GM18499 (cell line): ENCODE measurements at regions not wholly inside any gene's neighbourhood (a gene's known extent, or its start where the extent isn't known, plus 50 kb on each side); places are given as distances from the start of the nearest gene placed in this dataset.

Source experiments
- ATAC-seq: cut with Tn5 transposase; IDR thresholded peaks from one replicate; pipeline ENCODE4 v1.9.1; 2021; ENCODE audit warnings: moderate number of reproducible peaks; ENCODE audit not compliant: insufficient read depth, unreplicated experiment

- ATAC-seq = no peak
Observed at GRCh38 chr5:163995206-163995605, 489.8 kb downstream of the MAT2B start.

- no peak for ATAC-seq
Observed at GRCh38 chr5:163997965-163998364, 492.5 kb downstream of the MAT2B start.

GRCh38 chr5:164000241-164000640 is 494.8 kb downstream of the MAT2B start:
- ATAC-seq = no peak

GRCh38 chr5:164000819-164001218 is 495.4 kb downstream of the MAT2B start:
- no peak for ATAC-seq

GRCh38 chr5:164002214-164002613 is 496.8 kb downstream of the MAT2B start:
- no peak for ATAC-seq

- ATAC-seq = no peak
Observed at GRCh38 chr5:164002628-164003027, 497.2 kb downstream of the MAT2B start.

- ATAC-seq = no peak
Observed at GRCh38 chr5:164005071-164005470, 499.7 kb downstream of the MAT2B start.

- ATAC-seq = no peak
Observed at GRCh38 chr5:164007064-164007463, 501.6 kb downstream of the MAT2B start.

GRCh38 chr5:164009621-164010020 is 504.2 kb downstream of the MAT2B start:
- ATAC-seq = no peak

- ATAC-seq = no peak
Observed at GRCh38 chr5:164010900-164011299, 505.5 kb downstream of the MAT2B start.

GRCh38 chr5:164012371-164012770 is 507.0 kb downstream of the MAT2B start:
- ATAC-seq = no peak

GRCh38 chr5:164013077-164013670 is 507.8 kb downstream of the MAT2B start:
- peak; percentile 91 for ATAC-seq

- no peak for ATAC-seq
Observed at GRCh38 chr5:164020116-164020515, 514.7 kb downstream of the MAT2B start.

- ATAC-seq = no peak
Observed at GRCh38 chr5:164027738-164028137, 522.3 kb downstream of the MAT2B start.

GRCh38 chr5:164038128-164038783 is 532.8 kb downstream of the MAT2B start:
- ATAC-seq = no peak

- ATAC-seq = no peak
Observed at GRCh38 chr5:164041105-164041504, 535.7 kb downstream of the MAT2B start.

- ATAC-seq = no peak
Observed at GRCh38 chr5:164048359-164048926, 543.0 kb downstream of the MAT2B start.

- ATAC-seq = no peak
Observed at GRCh38 chr5:164051745-164052144, 546.3 kb downstream of the MAT2B start.

- ATAC-seq = no peak
Observed at GRCh38 chr5:164052536-164053093, 547.2 kb downstream of the MAT2B start.

- ATAC-seq = no peak
Observed at GRCh38 chr5:164053123-164053522, 547.7 kb downstream of the MAT2B start.

- ATAC-seq = no peak
Observed at GRCh38 chr5:164054461-164054860, 549.0 kb downstream of the MAT2B start.

GRCh38 chr5:164057121-164057520 is 551.7 kb downstream of the MAT2B start:
- no peak for ATAC-seq
